ENCODE measurements at regions not wholly inside any gene's neighbourhood (a gene's known extent, or its start where the extent isn't known, plus 50 kb on each side); places are given as distances from the start of the nearest gene placed in this dataset.
A peak's percentile ranks its signal among the peaks of the same experiment; 100 is the strongest.

GRCh38 chr1:184187097-184187496 lies 135.6 kb downstream of the TSEN15 start:
- intact Hi-C loops (cut with DNase I), result no loop called here
- peaks cover 0 to 22% (median 4%) of the 10 kb centered on the region in 12 donors for H3K4me1 ChIP-seq
- no peaks in the 10 kb centered on the region for H3K27me3 ChIP-seq
- H3K36me3 ChIP-seq, result no peaks in the 10 kb centered on the region
- H3K9me3 ChIP-seq, result peaks cover 0 to 24% (median 0%) of the 10 kb centered on the region in 12 donors
- peak overlapping the region in 1 of 12 donors; percentile 36 for H3K27ac ChIP-seq
- peak in 2 of 5 donors; percentile 18 to 39 for DNase-seq
- peak in 1 of 4 donors; percentile 44 for ATAC-seq
- no peak overlapping the region for H3K4me3 ChIP-seq
- 37 to 62% (median 53%) methylated on average over 3 of the region's 3 CpGs for WGBS, 4 donors
- TF ChIP-seq POLR2A (IDR thresholded peaks at IDR 0.05), result no peak
- TF ChIP-seq CTCF (IDR thresholded peaks at IDR 0.05), result no peak

- H3K27ac ChIP-seq, result no peak overlapping the region
- peaks cover 0 to 22% (median 4%) of the 10 kb centered on the region in 12 donors for H3K4me1 ChIP-seq
- no peak overlapping the region for H3K4me3 ChIP-seq
- ATAC-seq (no peak), DNase-seq (no peak)
- peaks cover 0 to 24% (median 0%) of the 10 kb centered on the region in 12 donors for H3K9me3 ChIP-seq
- H3K27me3 ChIP-seq, result no peaks in the 10 kb centered on the region
- H3K36me3 ChIP-seq, result no peaks in the 10 kb centered on the region
- 75 to 86% (median 85%) methylated on average over 2 of the region's 2 CpGs for WGBS, 4 donors
- TF ChIP-seq CTCF (IDR thresholded peaks at IDR 0.05) (no peak), POLR2A (IDR thresholded peaks at IDR 0.05) (no peak)
- intact Hi-C loops (cut with DNase I), result no loop called here
These were observed 136.5 kb downstream of the TSEN15 start for GRCh38 chr1:184188037-184188436.

GRCh38 chr1:184189361-184189760 lies 137.8 kb downstream of the TSEN15 start:
- Histone ChIP-seq H3K27me3 (no peaks in the 10 kb centered on the region), H3K4me1 (peaks cover 0 to 32% (median 6%) of the 10 kb centered on the region in 12 donors), H3K27ac (no peak overlapping the region), H3K4me3 (no peak overlapping the region), H3K36me3 (no peaks in the 10 kb centered on the region), H3K9me3 (peaks cover 0 to 24% (median 0%) of the 10 kb centered on the region in 12 donors)
- no peak for ATAC-seq
- intact Hi-C loops (cut with DNase I), result no loop called here
- no peak for TF ChIP-seq POLR2A (IDR thresholded peaks at IDR 0.05)
- TF ChIP-seq CTCF (IDR thresholded peaks at IDR 0.05), result no peak
- no peak for DNase-seq

- TF ChIP-seq CTCF (IDR thresholded peaks at IDR 0.05) (no peak), POLR2A (IDR thresholded peaks at IDR 0.05) (no peak)
- 73 to 79% (median 77%) methylated on average over 2 of the region's 2 CpGs for WGBS, 4 donors
- Histone ChIP-seq H3K4me1 (peaks cover 0 to 35% (median 6%) of the 10 kb centered on the region in 12 donors), H3K36me3 (no peaks in the 10 kb centered on the region), H3K4me3 (no peak overlapping the region), H3K9me3 (peaks cover 0 to 24% (median 0%) of the 10 kb centered on the region in 12 donors), H3K27ac (peak overlapping the region in 1 of 12 donors; percentile 27), H3K27me3 (no peaks in the 10 kb centered on the region)
- intact Hi-C loops (cut with DNase I), result no loop called here
- no peak for DNase-seq
- no peak for ATAC-seq
These were observed 139.1 kb downstream of the TSEN15 start for GRCh38 chr1:184190616-184191015.

Data from heart left ventricle (tissue), 16 donors.